ENCODE measurements at regions not wholly inside any gene's neighbourhood (a gene's known extent, or its start where the extent isn't known, plus 50 kb on each side); places are given as distances from the start of the nearest gene placed in this dataset.

DNA sequence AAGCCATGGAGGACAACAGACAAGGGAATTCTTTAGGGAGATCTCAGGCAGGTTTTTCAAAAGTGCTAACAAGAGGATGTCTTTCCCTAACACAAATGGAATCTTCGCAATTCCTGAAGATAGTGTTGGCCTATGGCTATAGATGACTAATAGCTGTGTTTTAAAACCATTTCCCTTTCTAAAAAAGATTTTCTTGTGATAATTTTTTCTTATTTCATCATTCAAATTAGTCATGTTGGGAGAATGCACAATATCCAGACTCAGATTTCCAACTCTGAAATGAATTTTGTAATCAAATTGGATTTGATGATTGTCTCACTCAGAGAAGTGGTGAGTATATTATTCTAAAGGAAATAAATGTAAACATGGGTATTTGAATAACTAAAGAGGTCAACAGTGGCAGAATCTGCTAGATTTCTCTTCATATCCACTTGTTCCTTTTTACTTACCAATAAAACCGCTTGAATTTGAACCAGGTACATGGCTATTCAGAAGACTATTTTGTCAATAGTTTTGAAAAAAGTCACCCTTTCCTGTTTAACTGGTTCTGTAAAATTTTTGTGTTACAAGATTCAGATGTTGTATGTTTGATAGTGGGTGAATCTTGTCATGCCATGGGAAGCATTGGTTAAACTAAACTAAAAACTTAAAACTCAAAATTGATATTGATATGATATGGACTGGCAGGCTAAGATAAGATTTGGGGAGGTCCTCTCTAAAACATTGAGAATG, 1223.7 kb upstream of the EYS start:
- Histone ChIP-seq H3K27ac (ENCODE audit: low read length) (no peak overlapping the region), H4K20me1 (ENCODE audit: insufficient read depth, low read length) (no peaks in the 10 kb centered on the region), H2AFZ (ENCODE audit: low read depth, low read length) (no peak overlapping the region), H3K36me3 (ENCODE audit: insufficient read depth, low read length) (no peaks in the 10 kb centered on the region), H3K27me3 (ENCODE audit: insufficient read depth, low read length, poor library complexity) (no peaks in the 10 kb centered on the region), H3K79me2 (ENCODE audit: insufficient read depth, low read length) (no peaks in the 10 kb centered on the region), H3K9me3 (ENCODE audit: insufficient read depth, low read length, severe bottlenecking) (peaks cover 5% of the 10 kb centered on the region), H3K4me1 (ENCODE audit: insufficient read depth, low read length) (no peaks in the 10 kb centered on the region), H3K9ac (ENCODE audit: low read depth, low read length) (no peak overlapping the region), H3K4me3 (ENCODE audit: low read depth in 1 of 2, low read length in 2 of 2) (no peak overlapping the region), H3K4me2 (ENCODE audit: insufficient read depth, low read length) (no peak overlapping the region)
- TF ChIP-seq EZH2 (IDR thresholded peaks at IDR 0.05; ENCODE audit: borderline replicate concordance, low read depth, low read length, severe bottlenecking): no peak
- TF ChIP-seq, protein P1, sequence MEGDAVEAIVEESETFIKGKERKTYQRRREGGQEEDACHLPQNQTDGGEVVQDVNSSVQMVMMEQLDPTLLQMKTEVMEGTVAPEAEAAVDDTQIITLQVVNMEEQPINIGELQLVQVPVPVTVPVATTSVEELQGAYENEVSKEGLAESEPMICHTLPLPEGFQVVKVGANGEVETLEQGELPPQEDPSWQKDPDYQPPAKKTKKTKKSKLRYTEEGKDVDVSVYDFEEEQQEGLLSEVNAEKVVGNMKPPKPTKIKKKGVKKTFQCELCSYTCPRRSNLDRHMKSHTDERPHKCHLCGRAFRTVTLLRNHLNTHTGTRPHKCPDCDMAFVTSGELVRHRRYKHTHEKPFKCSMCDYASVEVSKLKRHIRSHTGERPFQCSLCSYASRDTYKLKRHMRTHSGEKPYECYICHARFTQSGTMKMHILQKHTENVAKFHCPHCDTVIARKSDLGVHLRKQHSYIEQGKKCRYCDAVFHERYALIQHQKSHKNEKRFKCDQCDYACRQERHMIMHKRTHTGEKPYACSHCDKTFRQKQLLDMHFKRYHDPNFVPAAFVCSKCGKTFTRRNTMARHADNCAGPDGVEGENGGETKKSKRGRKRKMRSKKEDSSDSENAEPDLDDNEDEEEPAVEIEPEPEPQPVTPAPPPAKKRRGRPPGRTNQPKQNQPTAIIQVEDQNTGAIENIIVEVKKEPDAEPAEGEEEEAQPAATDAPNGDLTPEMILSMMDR (IDR thresholded peaks at IDR 0.05; ENCODE audit: borderline replicate concordance, extremely low read depth, low read length, poor library complexity, severe bottlenecking): no peak
- no peak for DNase-seq
- ATAC-seq (ENCODE audit: insufficient read depth, low read depth): no peak

- no peaks in the 10 kb centered on the region for H4K20me1 ChIP-seq (ENCODE audit: insufficient read depth, low read length)
- no peak overlapping the region for H3K4me3 ChIP-seq (ENCODE audit: low read depth in 1 of 2, low read length in 2 of 2)
- H3K4me2 ChIP-seq (ENCODE audit: insufficient read depth, low read length): no peak overlapping the region
- DNase-seq (no peak), ATAC-seq (ENCODE audit: insufficient read depth, low read depth) (no peak)
- H2AFZ ChIP-seq (ENCODE audit: low read depth, low read length): no peak overlapping the region
- no peak overlapping the region for H3K9ac ChIP-seq (ENCODE audit: low read depth, low read length)
- peaks cover 14% of the 10 kb centered on the region for H3K9me3 ChIP-seq (ENCODE audit: insufficient read depth, low read length, severe bottlenecking)
- H3K4me1 ChIP-seq (ENCODE audit: insufficient read depth, low read length): no peaks in the 10 kb centered on the region
- TF ChIP-seq, protein P1 (IDR thresholded peaks at IDR 0.05; ENCODE audit: borderline replicate concordance, extremely low read depth, low read length, poor library complexity, severe bottlenecking): no peak
- TF ChIP-seq EZH2 (IDR thresholded peaks at IDR 0.05; ENCODE audit: borderline replicate concordance, low read depth, low read length, severe bottlenecking): no peak
- no peaks in the 10 kb centered on the region for H3K27me3 ChIP-seq (ENCODE audit: insufficient read depth, low read length, poor library complexity)
- H3K79me2 ChIP-seq (ENCODE audit: insufficient read depth, low read length): no peaks in the 10 kb centered on the region
- H3K27ac ChIP-seq (ENCODE audit: low read length): no peak overlapping the region
- no peaks in the 10 kb centered on the region for H3K36me3 ChIP-seq (ENCODE audit: insufficient read depth, low read length)
These were observed 1219.0 kb upstream of the EYS start for GRCh38 chr6:66926060-66926459.

GRCh38 chr6:66913657-66914056, 1206.6 kb upstream of the EYS start:
- Histone ChIP-seq H3K27me3 (ENCODE audit: insufficient read depth, low read length, poor library complexity) (no peaks in the 10 kb centered on the region), H3K4me3 (ENCODE audit: low read depth in 1 of 2, low read length in 2 of 2) (no peak overlapping the region), H3K36me3 (ENCODE audit: insufficient read depth, low read length) (no peaks in the 10 kb centered on the region), H3K4me2 (ENCODE audit: insufficient read depth, low read length) (no peak overlapping the region), H3K79me2 (ENCODE audit: insufficient read depth, low read length) (no peaks in the 10 kb centered on the region), H4K20me1 (ENCODE audit: insufficient read depth, low read length) (no peaks in the 10 kb centered on the region), H2AFZ (ENCODE audit: low read depth, low read length) (no peak overlapping the region), H3K9ac (ENCODE audit: low read depth, low read length) (no peak overlapping the region), H3K27ac (ENCODE audit: low read length) (no peak overlapping the region), H3K9me3 (ENCODE audit: insufficient read depth, low read length, severe bottlenecking) (no peaks in the 10 kb centered on the region), H3K4me1 (ENCODE audit: insufficient read depth, low read length) (no peaks in the 10 kb centered on the region)
- TF ChIP-seq EZH2 (IDR thresholded peaks at IDR 0.05; ENCODE audit: borderline replicate concordance, low read depth, low read length, severe bottlenecking): no peak
- TF ChIP-seq, protein P1 (IDR thresholded peaks at IDR 0.05; ENCODE audit: borderline replicate concordance, extremely low read depth, low read length, poor library complexity, severe bottlenecking): no peak
- ATAC-seq (ENCODE audit: insufficient read depth, low read depth) (no peak), DNase-seq (no peak)
